SU-DHL-6 (cell line): ENCODE measurements at regions not wholly inside any gene's neighbourhood (a gene's known extent, or its start where the extent isn't known, plus 50 kb on each side); places are given as distances from the start of the nearest gene placed in this dataset.

ENCODE experiments used
- H2AFZ ChIP-seq: fragments of 200-600 bp; sonication (generic); 2 replicates; pipeline ENCODE4 v1.6.1; 2014; ENCODE audit warnings: low read depth, mild to moderate bottlenecking, moderate library complexity, mixed read lengths, antibody characterized with exemption, low read length; ENCODE audit not compliant: severe bottlenecking
- H3F3A ChIP-seq: fragments of 200-600 bp; shearing (Covaris generic); 2 replicates; pipeline ENCODE4 v1.6.0; 2016; ENCODE audit warnings: antibody characterized with exemption, mild to moderate bottlenecking; ENCODE audit not compliant: insufficient read depth
- H3K27ac ChIP-seq: fragments of 200-600 bp; sonication (generic); 2 replicates; pipeline ENCODE4 v1.5.1; 2016; ENCODE audit warnings: low read depth, mild to moderate bottlenecking, low read length, moderate library complexity, mixed read lengths
- H3K27me3 ChIP-seq: fragments of 200-600 bp; sonication (generic), shearing (Covaris generic); 2 replicates; pipeline ENCODE4 v1.6.0; 2014; ENCODE audit warnings: mild to moderate bottlenecking, low read length
- H3K36me3 ChIP-seq: fragments of 200-600 bp; sonication (generic); 2 replicates; pipeline ENCODE4 v1.6.1; 2014; ENCODE audit warnings: mild to moderate bottlenecking, low read length, mixed read lengths
- H3K4me2 ChIP-seq: fragments of 300-600, 200-600 bp; shearing (Covaris generic), sonication (generic); 2 replicates; pipeline ENCODE4 v1.6.0; 2014; ENCODE audit warnings: low read length, low read depth, mild to moderate bottlenecking; ENCODE audit not compliant: poor library complexity, severe bottlenecking
- H3K4me3 ChIP-seq: fragments of 200-600 bp; sonication (generic); 2 replicates; pipeline ENCODE4 v1.5.1; 2014; ENCODE audit warnings: antibody characterized with exemption, low read length, mild to moderate bottlenecking, mixed read lengths; ENCODE audit not compliant: insufficient read depth, poor library complexity, severe bottlenecking
- H3K79me2 ChIP-seq: fragments of 200-600 bp; sonication (generic); 2 replicates; pipeline ENCODE4 v1.6.1; 2014; ENCODE audit warnings: mild to moderate bottlenecking, low read length, moderate library complexity; ENCODE audit not compliant: insufficient read depth
- H3K9ac ChIP-seq: fragments of 200-600 bp; sonication (generic); 2 replicates; pipeline ENCODE4 v1.7.0; 2014; ENCODE audit warnings: mild to moderate bottlenecking, low read length
- H3K9me2 ChIP-seq: fragments of 200-600 bp; sonication (generic); replicated peaks from 2 replicates; pipeline ENCODE4 v1.6.1; 2014; ENCODE audit warnings: low read length; ENCODE audit not compliant: insufficient read depth
- H3K9me3 ChIP-seq: fragments of 200-600 bp; sonication (generic); 2 replicates; pipeline ENCODE4 v1.6.1; 2014; ENCODE audit warnings: low read length, mixed read lengths; ENCODE audit not compliant: insufficient read depth
- H4K20me1 ChIP-seq: fragments of 200-600 bp; sonication (generic); 2 replicates; pipeline ENCODE4 v1.6.1; 2014; ENCODE audit warnings: low read depth, mild to moderate bottlenecking, antibody characterized with exemption, low read length, moderate library complexity, mixed read lengths
- EZH2phosphoT487 ChIP-seq: fragments of 200-600 bp; sonication (generic), shearing (Covaris generic); conservative IDR thresholded peaks from 2 replicates; pipeline ENCODE4 v1.6.1; 2018; ENCODE audit warnings: mild to moderate bottlenecking, antibody characterized with exemption, low read length, moderate library complexity, mixed read lengths
- TF ChIP-seq, protein P1 (sequence below): fragments of 200-600 bp; sonication (generic); IDR thresholded peaks from one replicate; pipeline ENCODE4 v1.5.1; 2017; ENCODE audit warnings: antibody characterized with exemption, mild to moderate bottlenecking, low read length, moderate library complexity; ENCODE audit not compliant: insufficient read depth, poor library complexity, severe bottlenecking

DNA sequence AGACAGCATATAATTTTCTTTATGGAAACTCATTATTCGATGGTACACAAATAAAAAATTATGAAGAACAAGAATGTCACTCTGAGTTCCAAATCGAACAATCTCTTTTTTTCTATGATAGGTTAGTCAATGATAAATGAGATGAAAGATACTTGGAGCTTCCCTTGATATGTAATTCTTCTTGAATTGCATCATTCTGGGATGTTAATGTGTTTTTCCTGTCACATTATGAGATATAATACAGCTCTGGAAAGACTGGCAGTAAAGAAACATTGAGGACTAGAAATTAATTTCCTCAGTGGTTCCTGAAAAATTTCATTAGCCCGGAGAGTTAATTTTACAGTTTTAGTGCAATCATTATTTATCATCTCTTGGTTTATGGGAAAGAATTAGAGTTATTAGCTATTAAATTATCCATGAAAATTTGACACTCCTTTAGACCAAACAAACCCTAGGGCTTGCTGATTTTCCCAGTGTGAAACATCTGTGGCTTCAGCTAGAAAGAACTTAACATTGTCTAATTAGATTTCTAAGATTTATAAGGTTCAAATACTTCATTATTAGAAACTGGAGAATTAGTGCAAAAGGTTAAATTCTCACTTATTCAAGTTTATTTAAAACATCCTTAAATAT, 1546.6 kb upstream of the TENM3 start:
- TF ChIP-seq, protein P1, sequence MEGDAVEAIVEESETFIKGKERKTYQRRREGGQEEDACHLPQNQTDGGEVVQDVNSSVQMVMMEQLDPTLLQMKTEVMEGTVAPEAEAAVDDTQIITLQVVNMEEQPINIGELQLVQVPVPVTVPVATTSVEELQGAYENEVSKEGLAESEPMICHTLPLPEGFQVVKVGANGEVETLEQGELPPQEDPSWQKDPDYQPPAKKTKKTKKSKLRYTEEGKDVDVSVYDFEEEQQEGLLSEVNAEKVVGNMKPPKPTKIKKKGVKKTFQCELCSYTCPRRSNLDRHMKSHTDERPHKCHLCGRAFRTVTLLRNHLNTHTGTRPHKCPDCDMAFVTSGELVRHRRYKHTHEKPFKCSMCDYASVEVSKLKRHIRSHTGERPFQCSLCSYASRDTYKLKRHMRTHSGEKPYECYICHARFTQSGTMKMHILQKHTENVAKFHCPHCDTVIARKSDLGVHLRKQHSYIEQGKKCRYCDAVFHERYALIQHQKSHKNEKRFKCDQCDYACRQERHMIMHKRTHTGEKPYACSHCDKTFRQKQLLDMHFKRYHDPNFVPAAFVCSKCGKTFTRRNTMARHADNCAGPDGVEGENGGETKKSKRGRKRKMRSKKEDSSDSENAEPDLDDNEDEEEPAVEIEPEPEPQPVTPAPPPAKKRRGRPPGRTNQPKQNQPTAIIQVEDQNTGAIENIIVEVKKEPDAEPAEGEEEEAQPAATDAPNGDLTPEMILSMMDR, result no peak
- no peak for TF ChIP-seq EZH2phosphoT487
- Histone ChIP-seq H3K4me3 (no peak overlapping the region), H2AFZ (no peak overlapping the region), H3K4me2 (no peak overlapping the region), H4K20me1 (no peaks in the 10 kb centered on the region), H3K36me3 (no peaks in the 10 kb centered on the region), H3F3A (no peaks in the 10 kb centered on the region), H3K9ac (no peak overlapping the region), H3K9me3 (no peaks in the 10 kb centered on the region), H3K9me2 (no peaks in the 10 kb centered on the region), H3K79me2 (no peaks in the 10 kb centered on the region), H3K27ac (no peak overlapping the region), H3K27me3 (no peaks in the 10 kb centered on the region)

DNA sequence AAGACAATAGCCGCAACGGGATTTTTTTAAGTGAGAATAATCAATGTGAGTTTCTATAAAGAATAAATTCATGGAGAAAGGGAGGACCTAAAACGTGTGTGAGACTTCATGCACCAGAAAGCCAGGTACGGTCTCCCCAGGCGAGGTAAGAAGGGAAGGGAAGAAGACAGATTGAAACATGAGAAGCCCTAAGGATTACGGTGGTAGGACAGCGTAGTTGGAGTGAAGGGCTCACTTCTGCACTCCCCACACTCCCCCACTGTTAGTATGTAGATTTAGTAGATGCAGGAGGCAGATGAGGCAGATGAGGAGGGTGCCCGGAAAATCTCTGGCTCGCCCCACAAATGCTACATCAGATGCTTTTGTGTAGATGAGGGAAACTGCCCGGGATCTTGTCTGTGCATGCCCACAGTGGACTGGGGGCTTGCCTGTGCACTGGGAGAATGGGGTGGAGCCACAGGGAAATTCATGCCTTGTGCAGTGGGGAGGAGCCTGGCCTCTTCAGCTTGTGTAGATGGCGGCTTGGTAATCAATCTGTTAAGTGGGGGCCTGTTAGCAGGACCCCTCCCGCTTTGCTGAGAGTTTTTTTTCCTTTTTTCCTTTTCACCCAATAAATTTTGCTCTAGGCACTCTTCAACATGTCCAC, 1544.5 kb upstream of the TENM3 start:
- H3K9me2 ChIP-seq, result no peaks in the 10 kb centered on the region
- H2AFZ ChIP-seq, result no peak overlapping the region
- no peak overlapping the region for H3K4me2 ChIP-seq
- H3K79me2 ChIP-seq, result no peaks in the 10 kb centered on the region
- no peaks in the 10 kb centered on the region for H3K27me3 ChIP-seq
- TF ChIP-seq, protein P1, result no peak
- TF ChIP-seq EZH2phosphoT487, result no peak
- H3F3A ChIP-seq, result no peaks in the 10 kb centered on the region
- no peak overlapping the region for H3K27ac ChIP-seq
- H3K9me3 ChIP-seq, result no peaks in the 10 kb centered on the region
- H4K20me1 ChIP-seq, result no peaks in the 10 kb centered on the region
- no peaks in the 10 kb centered on the region for H3K36me3 ChIP-seq
- H3K9ac ChIP-seq, result no peak overlapping the region
- H3K4me3 ChIP-seq, result no peak overlapping the region

DNA sequence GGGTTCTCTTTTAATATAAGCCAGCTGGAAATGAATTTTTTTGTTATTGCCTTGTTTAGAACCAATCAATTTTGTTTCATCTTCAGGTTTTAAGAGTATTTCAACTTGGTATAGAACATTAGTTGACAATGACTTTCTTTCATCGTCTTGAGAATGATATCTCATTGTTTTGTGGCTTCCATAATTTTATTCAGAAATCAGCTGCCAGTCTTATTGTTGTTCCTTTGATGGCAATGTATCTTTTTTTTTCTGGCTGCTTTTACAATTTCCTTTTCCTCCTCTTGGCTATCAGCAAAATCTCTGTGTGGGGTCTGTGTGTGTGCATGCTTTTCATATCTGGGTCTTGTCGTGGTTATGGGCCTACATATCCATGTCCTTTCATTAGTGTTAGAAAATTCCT, 1536.4 kb upstream of the TENM3 start:
- Histone ChIP-seq H3K79me2 (no peaks in the 10 kb centered on the region), H3F3A (no peaks in the 10 kb centered on the region), H2AFZ (no peak overlapping the region), H3K9me3 (no peaks in the 10 kb centered on the region; the same call in 1 of the 2 replicates), H3K36me3 (no peaks in the 10 kb centered on the region), H4K20me1 (no peaks in the 10 kb centered on the region), H3K9me2 (no peaks in the 10 kb centered on the region), H3K4me3 (no peak overlapping the region), H3K4me2 (no peak overlapping the region), H3K27ac (no peak overlapping the region), H3K9ac (no peak overlapping the region), H3K27me3 (no peaks in the 10 kb centered on the region)
- TF ChIP-seq EZH2phosphoT487, result no peak
- TF ChIP-seq, protein P1, result no peak
